HG03571 (cell line): ENCODE measurements at regions not wholly inside any gene's neighbourhood (a gene's known extent, or its start where the extent isn't known, plus 50 kb on each side); places are given as distances from the start of the nearest gene placed in this dataset.
"Not testable (repeated sequence)": the region's sequence is repeated elsewhere in the genome, so short reads cannot be mapped to it uniquely, and the experiment has no call there.

Experiments
- ATAC-seq: cut with Tn5 transposase; IDR thresholded peaks from one replicate; pipeline ENCODE4 v1.9.1; 2021; ENCODE audit not compliant: unreplicated experiment

DNA sequence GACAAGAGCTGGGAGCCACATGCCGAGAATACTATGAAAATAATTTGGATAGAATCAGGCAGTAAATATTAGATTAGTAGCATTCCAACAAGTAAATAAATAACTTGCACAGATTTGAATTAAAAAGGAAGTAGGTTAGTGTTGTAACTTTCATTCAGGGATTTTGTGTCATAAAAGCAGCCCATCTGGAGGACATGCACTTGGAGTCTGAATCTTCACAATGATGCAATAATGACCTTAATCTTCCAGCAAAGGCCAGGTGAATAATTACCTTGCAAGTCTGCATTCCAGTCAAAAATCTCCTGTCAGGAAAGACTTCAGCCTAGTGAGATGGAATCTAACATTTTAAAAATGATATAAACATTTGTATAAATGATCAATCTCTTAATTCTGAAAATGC lies 518.1 kb downstream of the KCNJ2 start:
- ATAC-seq = no peak

DNA sequence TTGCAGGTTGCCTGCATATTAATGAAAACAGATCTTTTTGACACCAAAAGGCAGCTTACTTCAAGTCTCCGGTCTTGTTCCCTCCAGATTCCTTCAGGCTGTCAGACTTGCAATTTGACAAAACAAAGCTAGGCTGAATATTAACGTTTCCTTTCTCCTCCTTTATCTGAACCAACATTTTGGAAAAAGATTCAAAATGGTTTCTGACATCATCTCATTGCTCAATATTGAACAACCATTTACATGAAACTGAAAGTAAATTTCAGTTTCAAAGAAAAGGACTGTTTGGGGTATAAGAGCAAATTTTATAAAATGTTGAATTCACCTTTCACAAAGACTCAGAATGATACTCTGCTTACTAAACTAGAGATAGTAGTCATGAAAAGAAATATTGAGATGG lies 521.8 kb downstream of the KCNJ2 start:
- ATAC-seq = no peak

DNA sequence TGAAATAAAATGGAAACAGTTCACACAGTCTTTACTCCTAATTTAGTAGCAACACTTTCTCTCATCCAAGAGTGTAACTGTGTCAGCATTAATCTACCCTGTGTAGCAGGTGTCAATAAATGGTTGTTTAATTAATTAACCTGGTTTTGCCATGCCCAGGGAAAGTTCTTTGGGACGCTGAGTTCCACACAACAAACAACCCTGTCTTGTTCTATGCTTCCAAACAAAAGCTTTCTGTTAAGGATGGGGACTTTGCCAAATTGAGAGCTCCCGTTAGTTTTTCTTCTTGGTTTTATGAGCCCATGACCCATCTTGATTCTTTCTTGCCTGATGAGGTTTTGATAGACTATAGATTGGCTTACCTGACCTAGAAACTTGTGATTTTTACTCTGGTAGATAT lies 530.1 kb downstream of the KCNJ2 start:
- no peak for ATAC-seq

DNA sequence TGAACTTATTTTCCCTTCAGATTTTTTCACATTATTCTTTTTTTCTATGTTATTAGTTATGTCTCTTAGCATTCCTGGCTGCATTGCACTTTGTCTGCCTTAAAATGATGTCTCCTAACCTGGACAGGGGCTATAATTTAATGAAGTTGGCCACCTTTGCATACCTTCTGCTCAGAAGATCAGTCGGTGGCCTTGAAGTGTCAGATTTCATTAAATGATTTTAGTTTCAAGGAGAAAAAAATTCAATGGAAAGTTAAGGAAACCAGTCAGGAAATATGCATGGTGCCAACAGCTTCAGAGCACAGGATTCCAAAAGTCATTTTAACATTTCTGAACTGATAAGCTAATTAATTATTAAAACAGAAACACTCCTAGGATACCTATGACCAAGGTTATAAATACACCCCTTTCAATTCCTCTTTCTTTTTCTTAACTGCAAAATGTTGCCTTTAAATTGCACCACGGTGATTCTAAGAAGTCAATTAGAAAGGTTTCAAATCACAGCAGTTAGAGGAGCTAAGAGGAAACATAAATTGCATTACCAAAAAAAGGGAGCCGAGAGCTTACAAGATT lies 533.4 kb downstream of the KCNJ2 start:
- ATAC-seq = no peak

DNA sequence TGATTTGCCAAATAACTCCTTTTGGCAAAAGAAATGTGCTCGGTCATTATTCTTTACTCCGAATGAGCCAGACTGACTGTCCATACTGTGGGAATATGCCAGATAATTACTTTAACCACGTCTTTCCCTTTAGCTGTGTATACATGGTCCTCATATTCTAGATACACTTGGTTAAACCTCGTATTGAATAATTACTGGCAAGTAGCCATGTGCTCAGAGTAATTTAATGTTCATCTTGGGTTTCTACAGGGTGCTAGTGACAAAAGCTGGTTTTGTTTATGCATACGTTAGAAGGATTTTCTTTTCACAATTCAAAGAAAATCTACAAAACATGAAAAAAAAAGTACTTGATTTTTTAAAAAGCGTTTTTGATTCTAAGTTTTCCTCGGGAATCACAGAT lies 540.3 kb downstream of the KCNJ2 start:
- ATAC-seq = no peak

DNA sequence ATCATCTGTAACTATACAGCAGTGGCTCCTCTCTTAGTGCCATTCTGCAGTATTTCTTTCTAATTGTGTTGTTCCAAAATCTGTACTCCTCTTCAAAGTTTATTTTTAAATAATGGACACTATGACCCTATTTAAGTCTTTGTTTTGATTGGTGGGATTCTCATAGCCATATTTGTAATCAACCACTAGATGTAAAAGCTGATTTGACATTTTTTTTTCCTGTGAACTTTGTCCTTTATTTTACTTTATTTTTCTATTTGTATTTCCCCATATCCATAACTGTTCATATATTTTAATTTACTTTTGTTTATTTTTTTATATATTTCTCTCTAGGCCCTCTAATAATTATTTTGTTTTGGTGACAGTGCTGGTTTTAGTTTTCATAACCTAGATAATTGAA lies 544.4 kb downstream of the KCNJ2 start:
- no peak for ATAC-seq

DNA sequence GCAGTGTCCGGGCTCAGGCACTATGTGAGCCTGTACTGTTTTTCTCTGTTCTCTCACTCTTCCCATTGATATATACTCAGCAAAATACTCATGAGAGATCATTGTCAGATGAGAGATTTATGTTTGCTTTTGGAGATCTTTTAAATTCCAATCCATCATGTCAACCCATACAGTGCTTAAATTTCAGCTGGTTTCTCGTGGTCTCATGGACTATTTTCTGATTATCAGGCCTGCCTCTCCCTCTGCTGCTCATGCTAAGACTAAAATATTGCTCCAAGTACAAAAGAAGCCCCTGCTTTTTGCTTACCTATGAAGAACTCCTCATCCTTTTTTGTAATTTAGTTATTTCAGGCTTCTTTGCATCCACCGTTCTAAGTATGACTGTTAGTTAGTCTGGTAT lies 547.2 kb downstream of the KCNJ2 start:
- ATAC-seq = no peak

DNA sequence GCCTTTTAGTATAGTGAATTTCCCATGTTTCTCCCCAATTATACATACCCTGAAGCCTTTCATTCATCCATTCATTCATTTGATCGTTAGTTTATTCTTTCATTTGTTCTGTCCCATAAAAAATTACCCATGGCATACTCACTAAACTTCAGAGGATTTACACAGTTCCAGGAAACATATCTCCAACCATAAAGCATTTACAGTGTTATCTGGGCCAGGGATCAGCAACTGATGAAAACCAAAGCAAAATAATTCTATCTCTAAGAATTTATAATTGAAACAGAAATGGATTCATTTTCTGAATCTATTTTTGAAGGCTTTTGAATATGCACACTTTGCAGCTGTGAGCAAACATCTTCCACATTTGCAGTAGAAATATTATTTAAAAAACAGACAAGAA lies 547.7 kb downstream of the KCNJ2 start:
- ATAC-seq = no peak

DNA sequence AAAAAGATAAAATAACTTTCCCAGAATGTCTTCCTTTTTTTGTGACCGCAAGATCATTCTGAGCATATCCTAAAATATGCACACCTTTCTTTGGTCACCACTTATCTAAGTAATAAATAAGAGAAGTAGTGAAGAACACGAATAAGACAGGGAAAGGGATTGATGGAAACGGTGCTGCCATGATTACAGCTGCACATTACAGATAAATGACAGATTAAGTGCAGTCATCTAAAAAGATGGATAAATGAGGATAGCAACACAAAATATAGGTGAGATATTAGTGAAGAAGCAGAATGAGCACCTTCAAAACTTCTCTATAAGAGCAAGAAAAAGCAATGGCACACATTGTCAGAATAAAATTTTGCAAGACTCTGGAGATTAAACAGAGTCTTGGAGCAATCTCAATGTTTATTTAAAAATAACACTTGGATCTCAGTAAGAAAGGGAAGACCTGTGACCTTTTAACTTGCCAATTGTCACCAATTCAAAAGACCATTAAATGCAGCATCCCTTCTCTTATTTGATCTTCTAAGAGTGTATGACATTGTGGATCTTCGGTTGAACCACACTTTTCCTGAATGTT lies 567.1 kb downstream of the KCNJ2 start:
- ATAC-seq = no peak

DNA sequence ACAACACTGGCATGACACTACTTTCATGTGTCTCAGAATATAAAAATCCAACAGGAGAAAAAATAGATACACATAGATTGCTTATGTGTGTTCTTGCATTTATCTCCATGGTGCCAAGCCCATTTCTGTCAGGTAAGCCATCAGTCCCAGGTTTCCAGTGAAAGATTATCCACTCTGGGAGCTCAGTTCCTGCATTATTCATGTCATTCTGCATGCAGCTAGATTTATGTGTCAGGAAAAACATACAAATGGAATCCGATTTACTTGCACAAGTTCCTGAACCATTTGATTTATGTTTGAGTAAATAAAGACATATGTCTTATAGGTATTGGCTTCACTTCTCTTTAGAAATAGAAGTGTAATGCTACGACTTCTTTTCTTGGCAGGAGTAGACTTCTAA lies 569.7 kb downstream of the KCNJ2 start:
- ATAC-seq = no peak

DNA sequence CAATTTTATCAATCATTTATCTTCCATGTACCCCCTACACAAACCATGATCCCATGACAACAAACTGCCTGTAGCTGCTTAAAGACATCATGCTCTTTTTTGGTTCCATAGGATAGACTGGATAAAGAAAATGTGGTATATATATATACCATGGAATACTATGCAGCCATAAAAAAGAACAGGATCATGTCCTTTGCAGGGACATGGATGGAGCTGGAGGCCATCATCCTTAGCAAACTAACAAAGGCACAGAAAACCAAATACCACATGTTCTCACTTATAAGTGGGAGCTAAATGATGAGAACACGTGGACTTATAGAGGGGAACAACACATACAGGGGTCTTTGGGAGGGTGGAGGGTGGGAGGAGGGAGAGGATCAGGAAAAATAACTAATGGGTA lies 577.2 kb downstream of the KCNJ2 start:
- ATAC-seq = not testable (repeated sequence)

DNA sequence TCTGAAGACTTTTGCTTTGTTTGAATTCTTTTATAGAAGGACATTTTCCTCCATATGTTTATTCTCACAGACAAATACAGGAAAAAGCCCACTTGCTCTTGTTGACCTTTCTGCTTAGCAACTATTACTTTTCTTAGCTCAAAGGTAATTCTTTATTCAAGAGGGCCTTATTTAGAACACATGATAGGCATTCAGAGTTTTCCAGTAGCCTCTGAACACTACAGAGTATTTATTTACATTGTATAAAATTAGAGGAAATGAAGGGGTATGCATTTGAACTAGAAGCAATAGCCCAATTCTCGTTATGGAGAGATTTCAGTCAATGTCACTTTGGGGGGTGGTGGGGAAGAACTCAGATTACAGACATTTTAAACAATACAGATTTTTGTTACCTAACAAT lies 581.7 kb downstream of the KCNJ2 start:
- no peak for ATAC-seq

DNA sequence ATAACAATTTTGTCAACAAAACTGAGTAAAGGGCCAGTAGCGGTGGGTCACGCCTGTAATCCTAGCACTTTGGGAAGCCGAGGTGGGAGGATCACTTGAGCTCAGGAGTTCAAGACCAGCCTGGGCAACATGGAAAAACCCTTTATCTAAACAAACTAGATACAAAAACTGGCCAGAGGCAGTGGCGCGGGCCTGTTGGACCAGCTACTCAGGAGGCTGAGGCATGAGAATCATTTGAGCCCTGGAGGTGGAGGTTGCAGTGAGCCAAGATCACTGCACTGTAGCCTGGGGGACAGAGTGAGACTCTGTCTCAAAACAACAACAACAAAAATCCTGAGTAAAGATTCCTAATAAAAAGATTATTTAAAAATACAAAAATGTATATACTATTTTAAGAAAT lies 583.1 kb downstream of the KCNJ2 start:
- ATAC-seq = not testable (repeated sequence)

DNA sequence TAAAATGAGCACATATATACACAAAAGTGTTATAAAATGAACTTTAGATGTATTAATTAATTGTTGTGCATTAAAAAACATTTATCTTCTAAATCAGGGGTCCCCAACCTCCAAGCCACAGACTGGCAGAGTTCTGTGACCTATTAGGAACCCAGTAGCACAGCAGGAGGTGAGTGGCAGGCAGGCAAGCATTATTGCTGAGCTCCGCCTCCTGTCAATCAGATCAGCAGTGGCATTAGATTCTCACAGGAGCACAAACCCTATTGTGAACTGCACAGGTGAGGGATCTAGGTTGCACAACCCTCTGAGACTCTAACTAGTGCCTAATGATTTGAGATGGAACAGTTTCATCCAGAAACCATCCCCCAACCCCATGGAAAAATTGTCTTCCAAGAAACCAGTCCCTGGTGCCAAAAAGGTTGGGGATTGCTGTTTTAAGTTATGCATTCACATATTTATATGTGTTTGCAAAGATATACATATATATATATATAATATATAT lies 583.7 kb downstream of the KCNJ2 start:
- ATAC-seq = no peak

DNA sequence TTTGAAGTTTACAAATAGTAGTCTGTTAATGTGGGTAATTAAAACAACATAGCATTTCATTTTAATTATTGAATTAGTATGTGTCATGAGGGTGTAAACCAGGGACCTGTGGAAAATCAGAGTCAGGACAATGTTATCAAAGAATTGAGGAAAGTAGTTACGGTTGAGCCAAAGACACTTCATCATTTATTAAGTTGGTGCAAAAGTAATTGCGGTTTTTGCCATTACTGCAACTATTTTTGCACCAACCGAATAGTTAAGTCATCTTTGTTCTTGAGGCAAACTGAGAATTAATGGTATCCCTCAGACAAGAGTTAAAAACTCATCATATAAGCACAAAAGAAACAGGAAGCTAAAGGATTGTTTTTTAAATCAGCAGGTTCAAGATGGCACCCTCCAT lies 593.7 kb downstream of the KCNJ2 start:
- no peak for ATAC-seq

DNA sequence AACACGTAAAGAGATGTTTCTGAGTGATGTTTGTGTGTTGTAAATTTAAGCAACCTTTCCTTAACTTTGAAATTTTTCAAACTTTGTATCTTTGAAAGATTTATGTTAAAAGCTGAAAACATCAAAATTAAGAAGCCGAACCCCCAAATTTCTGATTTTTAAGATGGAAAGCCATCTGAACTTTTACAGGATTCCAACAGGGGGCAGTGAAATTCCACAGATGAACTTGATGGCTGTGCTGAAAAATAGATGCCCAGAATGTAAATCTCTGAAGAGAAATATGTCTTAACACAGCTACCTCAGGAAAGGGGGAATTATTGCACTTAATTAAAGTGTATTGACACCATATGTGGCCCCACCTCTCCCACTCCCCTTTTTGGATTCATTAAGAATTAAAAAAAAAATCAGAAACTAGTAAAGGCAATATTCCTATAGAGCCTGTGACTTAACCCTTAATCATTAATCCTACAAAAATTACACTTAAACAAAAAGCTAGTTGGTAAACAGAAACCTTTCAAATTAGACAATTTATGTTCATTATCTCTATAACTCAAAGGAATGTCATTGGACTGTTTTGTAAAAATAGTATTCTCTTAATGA lies 597.9 kb downstream of the KCNJ2 start:
- no peak for ATAC-seq

DNA sequence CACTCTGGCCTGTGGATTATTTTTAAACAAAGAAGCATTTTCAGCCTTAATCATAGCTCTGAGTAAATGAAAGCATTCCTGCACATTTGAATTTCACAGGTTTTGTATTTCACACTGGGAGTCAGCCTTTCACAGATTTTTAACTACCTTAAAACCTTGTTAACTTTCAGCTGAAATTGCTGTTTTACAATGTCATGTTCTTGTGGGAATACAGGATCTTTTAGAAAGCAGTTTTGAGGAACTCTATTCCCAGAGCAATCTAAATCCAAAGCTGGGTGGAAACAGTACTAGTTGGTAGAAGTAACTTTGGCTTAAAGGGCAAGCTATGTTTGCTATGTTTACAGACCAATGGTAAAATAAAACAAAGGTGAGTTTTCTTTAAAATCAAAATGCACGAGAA lies 600.6 kb downstream of the KCNJ2 start:
- no peak for ATAC-seq

DNA sequence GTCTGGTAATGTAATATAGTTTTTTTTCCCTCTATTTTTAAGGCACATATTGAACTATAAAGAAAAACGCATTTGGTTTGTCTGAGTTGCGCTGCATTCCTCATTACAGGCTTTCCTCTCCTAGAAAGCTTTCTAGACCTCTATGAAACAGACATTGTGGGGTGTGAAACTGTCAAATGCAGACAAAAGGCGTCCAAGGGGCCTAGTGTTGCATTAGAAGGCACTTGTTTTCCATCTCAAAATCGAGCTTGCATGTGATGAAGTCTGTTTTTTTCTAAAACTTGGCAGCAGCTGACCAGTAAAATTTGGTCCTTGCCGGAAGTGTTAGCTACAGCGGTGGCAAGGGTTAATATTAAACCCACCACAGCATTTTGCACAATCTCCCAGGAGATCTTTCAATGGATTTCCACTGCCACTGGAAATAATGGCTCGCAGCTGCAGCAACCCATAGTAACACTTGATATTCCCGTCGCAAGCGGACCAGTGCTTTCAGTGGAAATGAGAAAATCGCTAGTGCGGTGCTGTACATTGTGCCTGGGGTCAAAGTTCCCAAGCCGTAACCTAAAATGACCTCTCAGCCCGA lies 602.6 kb downstream of the KCNJ2 start:
- ATAC-seq = no peak

DNA sequence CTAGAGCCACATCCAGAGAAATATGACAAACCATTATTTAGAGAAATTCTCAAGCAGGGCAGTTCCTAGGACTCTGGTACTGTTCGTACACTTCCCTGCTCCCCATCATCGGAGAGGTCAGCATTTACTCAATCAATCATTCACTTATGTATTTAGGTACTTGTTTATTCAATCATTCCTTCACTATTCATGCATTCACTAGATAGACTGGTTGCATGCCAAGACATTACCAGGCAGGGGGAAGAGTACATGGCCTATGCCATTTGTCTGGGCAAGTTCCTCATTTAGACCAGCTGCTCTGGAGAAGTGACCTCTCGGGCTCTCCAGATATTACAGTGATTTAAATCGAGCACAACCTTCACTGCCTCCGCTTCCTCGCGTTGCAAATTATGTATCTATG lies 603.4 kb downstream of the KCNJ2 start:
- no peak for ATAC-seq

DNA sequence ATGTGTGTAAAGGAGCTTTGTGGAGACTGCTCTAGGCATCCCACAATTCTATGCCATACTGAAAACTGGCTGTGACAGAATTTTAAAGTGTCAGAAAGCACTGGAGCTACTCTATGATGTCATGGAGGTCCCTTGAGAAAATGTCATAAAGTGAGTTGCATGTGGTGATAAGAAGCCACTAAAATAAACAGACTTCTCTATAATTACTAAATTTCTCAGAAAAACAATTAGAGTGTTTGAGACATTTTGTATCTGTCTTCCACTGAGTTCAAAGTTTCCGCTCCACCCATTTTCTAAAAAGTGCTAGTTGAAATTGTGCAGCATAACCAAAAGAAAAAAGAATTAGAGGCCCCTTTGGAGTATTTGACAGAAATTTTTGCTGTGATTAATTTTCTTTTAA lies 603.9 kb downstream of the KCNJ2 start:
- no peak for ATAC-seq

DNA sequence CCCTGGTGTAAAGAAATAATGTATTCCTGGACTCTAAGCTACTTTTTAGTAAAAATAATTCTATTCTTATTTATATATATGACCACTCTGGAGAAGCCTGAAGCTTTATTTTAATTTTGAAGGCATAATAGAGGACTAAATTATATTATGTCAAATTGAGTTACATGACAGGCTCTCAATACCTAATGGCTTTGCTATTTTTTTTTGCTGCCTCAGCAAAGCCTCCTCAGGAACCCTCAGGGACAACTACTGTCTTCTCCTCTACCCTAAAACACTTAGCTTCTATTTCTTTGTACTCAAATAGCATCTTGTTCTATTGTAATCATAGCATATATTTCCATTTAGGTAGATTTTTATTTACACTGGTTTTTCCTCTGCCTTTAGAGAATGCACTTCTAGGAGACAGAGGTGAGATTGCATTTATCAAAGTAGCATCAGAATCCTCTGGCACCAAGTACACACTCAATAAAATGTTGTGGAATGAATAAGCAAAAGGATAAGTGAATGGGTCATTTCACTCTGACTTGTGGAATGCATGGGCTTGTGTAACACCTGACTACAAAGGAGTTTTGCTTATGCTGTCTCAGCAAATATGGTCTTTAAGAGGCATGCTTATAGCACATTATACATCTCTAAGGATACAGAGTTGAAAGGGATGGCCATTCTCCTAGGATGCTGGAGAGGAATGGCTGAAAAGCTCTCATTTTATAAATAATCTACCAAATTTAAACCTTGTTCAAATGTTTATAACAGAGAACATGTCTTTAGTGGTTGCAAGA lies 605.2 kb downstream of the KCNJ2 start:
- ATAC-seq = no peak

DNA sequence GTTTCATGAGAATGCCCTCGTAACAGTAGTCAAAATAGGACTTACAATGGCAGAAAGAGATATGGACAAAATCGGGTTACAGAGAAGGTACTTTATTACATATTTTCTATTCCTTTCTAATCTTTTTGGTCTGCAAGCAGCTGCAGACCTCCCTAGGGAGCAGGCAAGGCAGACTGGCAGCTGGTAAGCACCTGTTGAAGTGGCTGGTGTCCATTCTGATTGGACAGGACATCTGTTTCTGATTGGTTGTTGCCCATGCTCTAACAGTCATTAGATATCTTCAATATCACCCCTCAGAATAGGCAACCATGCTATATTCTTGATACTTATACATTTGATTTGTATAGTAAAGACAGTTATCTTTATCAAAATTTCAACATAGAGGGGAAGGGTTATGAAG lies 606.3 kb downstream of the KCNJ2 start:
- no peak for ATAC-seq
